ENCODE measurements at regions not wholly inside any gene's neighbourhood (a gene's known extent, or its start where the extent isn't known, plus 50 kb on each side); places are given as distances from the start of the nearest gene placed in this dataset.

- no peak overlapping the region for H3K4me3 ChIP-seq
- 25% methylated on average over 9 of the region's 9 CpGs for WGBS (ENCODE audit: insufficient coverage, low coverage, low lambda C conversion rate, missing lambda C conversion rate)
- intact Hi-C loops (cut with DNase I) = no loop called here
- no peaks in the 10 kb centered on the region for H3K9me3 ChIP-seq
- ATAC-seq = no peak
- H3K4me1 ChIP-seq = no peaks in the 10 kb centered on the region
- DNase-seq = no peak
- no peak for TF ChIP-seq CTCF (IDR thresholded peaks at IDR 0.05)
- no peak for TF ChIP-seq POLR2A (IDR thresholded peaks at IDR 0.05)
- H3K27ac ChIP-seq = no peak overlapping the region
- no peaks in the 10 kb centered on the region for H3K27me3 ChIP-seq
- H3K36me3 ChIP-seq = no peaks in the 10 kb centered on the region
Measured at GRCh38 chr4:174041555-174042105, 241.8 kb downstream of the FBXO8 start.

- ATAC-seq = no peak
- DNase-seq = no peak
Measured at GRCh38 chr4:174040287-174040686, 243.2 kb downstream of the FBXO8 start.

GRCh38 chr4:174038481-174038880, 245.0 kb downstream of the FBXO8 start:
- no peaks in the 10 kb centered on the region for H3K27me3 ChIP-seq
- no peak for TF ChIP-seq POLR2A (IDR thresholded peaks at IDR 0.05)
- no peak for TF ChIP-seq CTCF (IDR thresholded peaks at IDR 0.05)
- H3K9me3 ChIP-seq = no peaks in the 10 kb centered on the region
- no peaks in the 10 kb centered on the region for H3K4me1 ChIP-seq
- intact Hi-C loops (cut with DNase I) = no loop called here
- 52% methylated on average over 5 of the region's 5 CpGs for WGBS (ENCODE audit: insufficient coverage, low coverage, low lambda C conversion rate, missing lambda C conversion rate)
- ATAC-seq = no peak
- H3K4me3 ChIP-seq = no peak overlapping the region
- no peak overlapping the region for H3K27ac ChIP-seq
- H3K36me3 ChIP-seq = no peaks in the 10 kb centered on the region
- no peak for DNase-seq

More at GRCh38 chr4:174040287-174040686, 243.2 kb downstream of the FBXO8 start:
- intact Hi-C loops (cut with DNase I) = no loop called here
- H3K36me3 ChIP-seq = no peaks in the 10 kb centered on the region
- H3K4me1 ChIP-seq = no peaks in the 10 kb centered on the region
- H3K9me3 ChIP-seq = no peaks in the 10 kb centered on the region
- H3K27ac ChIP-seq = no peak overlapping the region
- no peak overlapping the region for H3K4me3 ChIP-seq
- TF ChIP-seq POLR2A (IDR thresholded peaks at IDR 0.05) = no peak
- TF ChIP-seq CTCF (IDR thresholded peaks at IDR 0.05) = no peak
- H3K27me3 ChIP-seq = no peaks in the 10 kb centered on the region

GRCh38 chr4:174037631-174038030, 245.8 kb downstream of the FBXO8 start:
- no peak for ATAC-seq
- Histone ChIP-seq H3K36me3 (no peaks in the 10 kb centered on the region), H3K4me3 (no peak overlapping the region), H3K9me3 (no peaks in the 10 kb centered on the region), H3K27ac (no peak overlapping the region), H3K27me3 (no peaks in the 10 kb centered on the region), H3K4me1 (no peaks in the 10 kb centered on the region)
- TF ChIP-seq POLR2A (IDR thresholded peaks at IDR 0.05) (no peak), CTCF (IDR thresholded peaks at IDR 0.05) (no peak)
- DNase-seq = no peak
- 66% methylated on average over 3 of the region's 3 CpGs for WGBS (ENCODE audit: insufficient coverage, low coverage, low lambda C conversion rate, missing lambda C conversion rate)
- intact Hi-C loops (cut with DNase I) = no loop called here

GRCh38 chr4:174037049-174037448, 246.4 kb downstream of the FBXO8 start:
- DNase-seq = no peak
- Histone ChIP-seq H3K36me3 (no peaks in the 10 kb centered on the region), H3K4me1 (no peaks in the 10 kb centered on the region), H3K27me3 (no peaks in the 10 kb centered on the region), H3K9me3 (no peaks in the 10 kb centered on the region), H3K27ac (no peak overlapping the region), H3K4me3 (no peak overlapping the region)
- 58% methylated on average over 8 of the region's 8 CpGs for WGBS (ENCODE audit: insufficient coverage, low coverage, low lambda C conversion rate, missing lambda C conversion rate)
- no peak for ATAC-seq
- intact Hi-C loops (cut with DNase I) = no loop called here
- TF ChIP-seq POLR2A (IDR thresholded peaks at IDR 0.05) (no peak), CTCF (IDR thresholded peaks at IDR 0.05) (no peak)

Data from right lobe of liver (tissue), 6 donors.